H1 (cell line): ENCODE measurements at regions not wholly inside any gene's neighbourhood (a gene's known extent, or its start where the extent isn't known, plus 50 kb on each side); places are given as distances from the start of the nearest gene placed in this dataset.

Source experiments
- CBX5 ChIP-seq: fragments of 300-800, 300-1000 bp; sonication (generic); IDR thresholded peaks from 2 replicates; pipeline ENCODE4 v1.7.1; 2016; ENCODE audit warnings: antibody characterized with exemption, low read length, low read depth
- CEBPB ChIP-seq: IDR thresholded peaks from 2 replicates; pipeline ENCODE4 v1.6.1; 2012; ENCODE audit warnings: low read depth, low read length
- CTCF ChIP-seq, 3 experiments: IDR thresholded peaks; 1 replicate in 2 of 3; 2 replicates in 1 of 3; pipeline versions ENCODE4 v1.5.1 to v1.6.1; 2011; ENCODE audit warnings: low read length in 3 of 3, mild to moderate bottlenecking in 3 of 3, inconsistent platforms in 2 of 3, low read depth in 1 of 3, moderate library complexity in 1 of 3; ENCODE audit not compliant: insufficient read depth in 1 of 3; ENCODE audit errors: control extremely low read depth in 1 of 3
- EP300 ChIP-seq, 2 experiments: IDR thresholded peaks; 1 replicate in 1 of 2; 2 replicates in 1 of 2; pipeline ENCODE4 v1.6.1; 2011 to 2012; ENCODE audit warnings: low read depth in 2 of 2, low read length in 2 of 2, mild to moderate bottlenecking in 2 of 2, borderline replicate concordance in 1 of 2, inconsistent platforms in 1 of 2, moderate library complexity in 1 of 2
- EZH2 ChIP-seq: fragments of 200-600 bp; sonication (generic); IDR thresholded peaks from 2 replicates; pipeline ENCODE4 v1.7.1; 2012; ENCODE audit warnings: low read depth, mild to moderate bottlenecking, moderate library complexity, low read length, inconsistent platforms; ENCODE audit not compliant: severe bottlenecking
- GABPA ChIP-seq: IDR thresholded peaks from 2 replicates; pipeline ENCODE4 v1.6.1; 2011; ENCODE audit warnings: mild to moderate bottlenecking, low read length, moderate library complexity, borderline replicate concordance; ENCODE audit not compliant: insufficient read depth
- NANOG ChIP-seq: IDR thresholded peaks from 2 replicates; pipeline ENCODE4 v1.6.1; 2011; ENCODE audit warnings: low read length, low read depth, mild to moderate bottlenecking, inconsistent platforms; ENCODE audit not compliant: insufficient read depth, poor library complexity, severe bottlenecking
- POLR2A ChIP-seq, 2 experiments: IDR thresholded peaks; 1 replicate in 1 of 2; 2 replicates in 1 of 2; pipeline ENCODE4 v1.6.1; 2011; ENCODE audit warnings: low read depth in 2 of 2, low read length in 2 of 2, mild to moderate bottlenecking in 2 of 2; ENCODE audit errors: control extremely low read depth in 1 of 2
- POLR2AphosphoS5 ChIP-seq: IDR thresholded peaks from 2 replicates; pipeline ENCODE4 v1.6.1; 2011; ENCODE audit warnings: low read depth, low read length
- RFX5 ChIP-seq: IDR thresholded peaks from 2 replicates; pipeline ENCODE4 v1.6.1; 2011; ENCODE audit warnings: low read depth, low read length, improper control_type of control experiment, borderline replicate concordance
- RXRA ChIP-seq: IDR thresholded peaks from 2 replicates; pipeline ENCODE4 v1.6.1; 2011; ENCODE audit warnings: low read depth, mild to moderate bottlenecking, low read length, moderate library complexity; ENCODE audit not compliant: insufficient read depth
- SAP30 ChIP-seq: fragments of 300-600 bp; sonication (generic); IDR thresholded peaks from 2 replicates; pipeline ENCODE4 v1.7.1; 2012; ENCODE audit warnings: low read length, moderate library complexity, mild to moderate bottlenecking, inconsistent platforms; ENCODE audit not compliant: insufficient read depth, insufficient replicate concordance
- SIN3A ChIP-seq, 2 experiments: IDR thresholded peaks in 1 of 2; conservative IDR thresholded peaks in 1 of 2; 2 replicates each; pipeline ENCODE4 v1.6.1; 2011 to 2012; ENCODE audit warnings: low read length in 2 of 2, improper control_type of control experiment in 1 of 2, low read depth in 1 of 2, mild to moderate bottlenecking in 1 of 2
- ZNF274 ChIP-seq: IDR thresholded peaks from 2 replicates; pipeline ENCODE4 v1.7.0; 2012; ENCODE audit warnings: low read length, borderline replicate concordance; ENCODE audit errors: extremely low read depth

- no peak for TF ChIP-seq CTCF (IDR thresholded peaks at IDR 0.05; ENCODE audit: control extremely low read depth in 1 of 3, insufficient read depth in 1 of 3, low read depth in 1 of 3, low read length in 3 of 3)
- no peak for TF ChIP-seq SAP30
- TF ChIP-seq EZH2, result no peak
- TF ChIP-seq RXRA, result no peak
- no peak for TF ChIP-seq POLR2AphosphoS5
- TF ChIP-seq POLR2A (IDR thresholded peaks at IDR 0.05; ENCODE audit: control extremely low read depth in 1 of 2, low read depth in 2 of 2, low read length in 2 of 2), result no peak
- TF ChIP-seq CEBPB, result no peak
- no peak for TF ChIP-seq ZNF274
- no peak for TF ChIP-seq NANOG
- TF ChIP-seq GABPA, result no peak
- no peak for TF ChIP-seq RFX5
- TF ChIP-seq SIN3A (conservative IDR thresholded peaks at IDR 0.05 in 1 of 2, IDR thresholded peaks at IDR 0.05 in 1 of 2; ENCODE audit: low read depth in 1 of 2, low read length in 2 of 2), result no peak
- no peak for TF ChIP-seq CBX5
- TF ChIP-seq EP300 (IDR thresholded peaks at IDR 0.05; ENCODE audit: borderline replicate concordance in 1 of 2, low read depth in 2 of 2, low read length in 2 of 2), result no peak
Measured at GRCh38 chr11:32331098-32331497, 104.2 kb downstream of the WT1 start.
